ENCODE measurements at regions not wholly inside any gene's neighbourhood (a gene's known extent, or its start where the extent isn't known, plus 50 kb on each side); places are given as distances from the start of the nearest gene placed in this dataset.
"Not testable (repeated sequence)": the region's sequence is repeated elsewhere in the genome, so short reads cannot be mapped to it uniquely, and the experiment has no call there.

DNA sequence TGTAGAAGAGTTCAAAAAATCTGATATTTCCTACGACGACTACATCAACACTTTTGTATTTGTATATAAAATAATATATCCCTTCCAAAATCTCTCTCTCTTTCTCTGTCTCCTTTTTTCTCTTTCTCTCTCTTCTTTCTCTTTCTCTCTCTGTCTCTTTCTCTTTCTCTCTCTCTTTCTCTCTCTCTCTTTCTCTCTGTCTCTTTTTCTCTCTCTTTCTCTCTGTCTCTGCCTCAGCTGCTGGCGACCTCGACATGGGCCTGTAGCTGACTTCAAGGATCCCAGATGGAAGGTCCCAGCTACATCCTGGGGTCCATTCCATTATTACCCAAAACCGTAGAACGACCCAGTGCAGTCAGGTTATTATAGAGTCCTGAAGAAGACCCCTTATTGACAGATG, 90.0 kb downstream of the CD24 start:
- DNase-seq = no peak

DNA sequence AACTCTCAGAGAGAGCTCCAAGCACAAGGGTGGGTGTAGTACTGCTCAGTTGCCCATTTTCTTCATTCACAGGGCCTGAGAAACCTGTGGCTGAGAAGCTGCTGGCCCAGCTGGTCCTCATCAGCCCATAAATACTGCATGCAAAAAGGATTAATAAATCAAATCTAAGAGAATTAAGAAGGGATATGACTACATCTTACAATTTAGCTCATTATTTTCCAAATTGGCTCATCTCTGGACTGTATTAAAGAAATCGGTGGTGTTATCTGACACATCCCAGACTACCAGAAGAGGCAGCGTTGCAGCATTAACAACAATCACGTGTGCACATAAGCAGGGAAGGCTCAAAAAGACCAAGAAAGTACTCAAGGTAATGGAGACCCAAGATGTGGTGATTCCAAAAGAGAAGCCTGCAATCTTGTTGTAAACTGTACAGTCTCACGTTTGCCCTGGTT, 90.7 kb downstream of the CD24 start:
- DNase-seq = peak in 1 of 2 donors; percentile 37

DNA sequence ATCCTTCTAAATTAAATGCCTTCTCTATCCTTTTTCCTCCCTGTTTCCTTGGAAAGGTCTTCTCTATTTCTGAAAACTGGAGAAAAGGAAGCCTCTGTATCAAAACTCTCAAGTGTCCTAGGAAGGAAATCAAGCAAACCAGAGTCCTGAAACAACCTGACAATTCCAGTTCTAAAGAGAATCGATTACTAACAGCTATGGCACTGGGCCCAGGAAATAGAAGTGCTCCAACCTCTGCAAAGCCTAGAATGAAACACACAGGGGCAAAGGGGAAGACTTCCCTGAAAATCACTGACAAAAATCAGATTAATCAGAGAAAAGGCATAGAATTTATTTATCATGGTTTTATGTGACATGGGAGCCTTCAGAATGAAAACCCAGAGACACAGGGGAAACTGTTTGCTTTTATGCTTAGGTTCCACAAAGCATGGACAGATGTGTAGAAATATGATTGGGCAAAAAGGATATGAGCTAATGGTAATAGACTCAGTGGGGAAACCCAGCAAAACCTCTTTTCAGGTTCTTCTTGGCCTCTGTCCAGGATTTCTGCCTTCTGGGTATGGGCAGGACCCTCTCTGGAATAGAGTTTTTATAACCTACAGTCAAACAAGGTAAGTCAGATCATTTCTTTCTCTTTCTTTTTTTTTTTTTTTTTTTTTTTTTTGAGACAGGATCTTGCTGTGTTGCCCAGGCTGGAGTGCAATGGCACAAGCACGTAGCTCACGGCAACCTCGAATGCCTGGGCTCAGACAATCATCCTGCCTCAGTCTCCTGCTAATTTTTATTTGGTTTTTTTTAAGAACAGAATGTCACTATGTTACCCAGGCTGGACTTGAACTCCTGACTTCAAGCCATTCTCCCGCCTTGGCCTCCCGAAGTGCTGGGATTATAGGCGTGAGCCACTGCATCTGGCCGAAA, 91.7 kb downstream of the CD24 start:
- DNase-seq = no peak

DNA sequence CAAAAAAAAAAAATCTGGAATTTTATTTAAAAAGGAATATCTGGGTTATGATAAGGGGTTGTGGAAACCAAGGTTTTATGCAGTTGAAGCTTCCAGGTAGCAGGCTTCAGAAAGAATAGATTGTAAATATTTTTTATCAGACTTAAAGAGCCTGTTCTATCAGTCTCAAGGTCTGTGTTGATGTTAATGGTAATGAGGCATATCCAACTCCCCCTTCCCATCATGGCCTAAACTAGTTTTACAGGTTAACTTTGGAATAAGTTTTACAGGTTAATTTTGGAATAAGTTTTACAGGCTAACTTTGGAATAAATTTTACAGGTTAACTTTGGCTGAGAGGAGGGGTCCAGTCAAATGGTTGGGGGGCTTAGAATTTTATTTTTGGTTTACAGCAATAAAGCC, 92.4 kb downstream of the CD24 start:
- no peak for DNase-seq

DNA sequence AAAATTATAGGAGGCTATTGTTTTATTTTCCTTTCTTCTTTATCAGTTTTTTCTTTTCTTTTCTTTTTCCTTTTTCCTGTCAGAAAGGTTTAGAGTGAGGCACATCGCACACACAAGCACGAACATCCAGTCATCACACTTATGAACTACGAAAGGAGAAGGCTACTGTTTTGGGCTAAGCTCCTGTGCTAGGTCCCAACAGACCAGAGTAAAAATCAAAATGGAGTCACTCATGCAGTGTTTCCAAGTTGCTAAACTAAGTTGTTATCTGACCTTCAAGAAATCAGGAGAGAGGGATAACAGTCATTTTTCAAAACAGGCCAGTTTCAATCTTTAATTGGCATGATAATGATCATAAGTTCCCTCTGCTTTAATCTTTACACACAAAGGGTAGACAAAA, 93.6 kb downstream of the CD24 start:
- no peak for DNase-seq

DNA sequence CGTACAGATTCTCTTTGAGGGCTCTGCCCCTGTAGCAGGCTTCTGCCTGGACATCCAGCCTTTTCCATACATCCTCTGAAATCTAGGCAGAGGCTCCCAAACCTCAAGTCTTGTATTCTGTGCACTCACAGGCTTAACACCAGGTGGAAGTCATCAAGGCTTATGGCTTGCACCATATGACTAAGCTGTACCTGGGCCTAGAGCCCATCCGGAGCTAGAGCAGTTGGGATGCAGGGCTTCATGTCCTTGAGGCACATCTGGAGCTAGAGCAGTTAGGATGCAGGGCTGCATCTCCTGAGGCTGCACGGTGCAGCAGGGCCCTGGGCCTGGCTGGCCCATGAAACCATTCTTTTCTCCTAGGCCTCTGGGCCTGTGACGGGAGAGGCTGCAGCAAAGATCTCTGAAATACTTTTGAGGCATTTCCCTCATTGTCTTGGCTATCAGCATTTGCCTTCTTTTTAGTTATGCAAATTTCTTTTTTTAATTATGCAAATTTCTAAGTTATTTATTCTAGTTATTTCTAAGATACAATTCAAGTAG, 98.7 kb downstream of the CD24 start:
- no peak for DNase-seq

DNA sequence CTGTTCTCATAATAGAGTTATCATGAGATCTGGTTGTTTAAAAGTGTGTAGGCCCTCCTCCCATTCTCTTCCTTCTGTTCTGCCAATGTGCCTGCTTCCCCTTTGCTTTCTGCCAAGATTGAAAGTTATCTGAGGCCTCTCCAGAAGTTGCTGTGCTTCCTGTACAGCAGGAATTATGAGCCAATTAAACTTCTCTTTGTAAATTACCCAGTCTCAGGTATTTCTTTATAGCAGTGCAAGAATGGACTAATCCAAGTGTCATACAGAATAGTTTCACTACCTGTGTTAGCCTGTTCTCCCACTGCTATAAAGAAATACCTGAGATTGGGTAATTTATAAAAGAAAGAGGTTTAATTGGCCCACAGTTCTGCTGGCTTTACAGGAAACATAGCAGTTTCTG, 100.0 kb downstream of the CD24 start:
- DNase-seq = no peak

DNA sequence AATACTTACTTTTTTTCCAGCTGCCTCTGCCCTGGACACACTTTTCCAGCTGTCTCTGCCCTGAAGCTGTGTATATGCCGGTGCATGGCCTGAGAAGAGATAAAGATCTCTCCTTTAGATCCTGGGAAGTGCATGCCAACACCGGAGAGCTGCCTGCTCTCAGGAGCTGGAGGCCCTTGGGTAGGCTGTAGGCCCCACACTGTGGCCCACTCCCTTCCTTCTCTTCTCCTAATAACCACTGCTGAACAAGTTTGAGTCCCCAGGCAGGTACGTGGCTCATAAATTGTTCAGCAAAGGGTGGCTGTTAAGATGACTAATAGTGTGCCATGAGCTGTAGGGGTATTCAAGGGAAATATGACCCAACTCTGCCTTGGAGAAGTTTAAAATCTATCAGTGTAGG, 102.5 kb downstream of the CD24 start:
- no peak for DNase-seq

DNA sequence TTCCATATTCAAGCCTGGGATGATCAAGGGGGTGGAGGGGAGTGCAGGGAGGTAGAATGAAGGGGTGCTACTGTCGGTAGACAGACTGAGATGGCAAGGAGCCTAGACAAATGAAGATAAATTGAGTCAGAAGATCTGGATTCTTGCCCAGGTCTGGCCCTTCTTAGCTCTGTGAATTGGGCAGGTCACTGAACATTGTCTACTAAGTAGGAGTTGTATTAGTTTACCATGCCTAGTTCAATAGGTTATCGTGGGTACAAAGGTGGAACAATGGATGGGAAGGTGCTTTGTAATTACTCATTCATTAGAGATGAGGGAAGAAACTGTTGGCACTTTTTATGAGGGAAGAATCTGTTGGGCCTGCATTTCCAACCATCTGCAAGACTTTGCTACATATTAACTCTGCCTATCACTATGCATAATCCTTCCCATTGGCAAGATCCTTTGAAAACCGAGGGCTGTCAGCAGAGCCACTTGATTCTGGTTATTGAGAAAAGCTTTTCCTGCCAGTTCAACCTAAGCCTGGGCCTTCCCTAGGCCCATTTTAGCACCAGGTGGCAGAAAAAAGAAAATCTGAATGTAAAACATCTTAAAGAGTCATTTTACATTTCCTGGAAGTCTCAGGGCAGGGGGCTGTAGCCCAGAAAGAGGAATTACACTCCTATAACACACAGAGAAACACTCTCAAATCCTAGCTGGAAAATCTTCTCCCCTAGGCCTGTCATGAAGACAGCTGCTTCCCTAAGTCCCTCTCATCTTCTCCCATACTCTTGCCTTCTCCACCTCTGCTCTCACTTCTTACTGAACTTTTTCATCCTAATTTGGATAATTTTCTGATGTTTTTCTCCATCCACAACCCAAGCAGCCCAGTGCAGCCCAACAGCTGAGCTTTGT, 103.5 kb downstream of the CD24 start:
- no peak for DNase-seq

DNA sequence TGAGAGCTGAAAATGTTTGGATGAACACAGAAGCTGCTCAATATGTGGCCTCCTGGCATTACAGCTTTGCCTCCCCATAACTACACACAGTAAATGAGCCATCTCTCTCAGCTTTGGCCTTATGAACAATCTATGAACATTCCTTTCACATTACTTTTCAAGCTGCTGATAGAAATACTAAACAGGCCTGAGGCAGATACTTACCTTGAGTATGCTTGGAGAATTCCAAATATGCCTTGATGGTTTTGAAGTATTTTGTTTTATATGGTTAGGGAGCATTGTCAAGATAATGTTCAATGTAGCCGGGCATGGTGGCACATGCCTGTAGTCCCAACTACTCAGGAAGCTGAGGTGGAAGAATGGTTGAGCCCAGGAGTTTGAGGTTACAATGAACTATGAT, 104.5 kb downstream of the CD24 start:
- DNase-seq = no peak

DNA sequence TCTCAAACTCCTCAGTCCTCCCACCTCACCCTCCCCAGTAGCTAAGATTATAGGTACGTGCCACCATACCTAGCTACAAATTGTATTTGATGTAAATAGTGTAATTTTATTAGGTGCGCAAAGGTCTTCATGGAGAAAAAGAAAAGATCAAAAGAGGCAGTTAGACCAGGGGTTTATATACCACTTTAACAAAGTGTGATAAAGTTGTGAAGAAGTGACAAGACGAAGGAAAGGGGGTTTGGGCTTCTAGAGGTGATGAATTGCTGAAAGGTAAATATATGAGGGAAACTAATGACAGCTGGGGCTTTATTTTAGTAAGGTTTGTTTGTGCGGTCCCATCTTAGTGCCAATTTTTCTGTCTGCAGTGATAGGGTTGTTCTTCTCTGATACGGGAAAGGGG, 105.3 kb downstream of the CD24 start:
- no peak for DNase-seq

DNA sequence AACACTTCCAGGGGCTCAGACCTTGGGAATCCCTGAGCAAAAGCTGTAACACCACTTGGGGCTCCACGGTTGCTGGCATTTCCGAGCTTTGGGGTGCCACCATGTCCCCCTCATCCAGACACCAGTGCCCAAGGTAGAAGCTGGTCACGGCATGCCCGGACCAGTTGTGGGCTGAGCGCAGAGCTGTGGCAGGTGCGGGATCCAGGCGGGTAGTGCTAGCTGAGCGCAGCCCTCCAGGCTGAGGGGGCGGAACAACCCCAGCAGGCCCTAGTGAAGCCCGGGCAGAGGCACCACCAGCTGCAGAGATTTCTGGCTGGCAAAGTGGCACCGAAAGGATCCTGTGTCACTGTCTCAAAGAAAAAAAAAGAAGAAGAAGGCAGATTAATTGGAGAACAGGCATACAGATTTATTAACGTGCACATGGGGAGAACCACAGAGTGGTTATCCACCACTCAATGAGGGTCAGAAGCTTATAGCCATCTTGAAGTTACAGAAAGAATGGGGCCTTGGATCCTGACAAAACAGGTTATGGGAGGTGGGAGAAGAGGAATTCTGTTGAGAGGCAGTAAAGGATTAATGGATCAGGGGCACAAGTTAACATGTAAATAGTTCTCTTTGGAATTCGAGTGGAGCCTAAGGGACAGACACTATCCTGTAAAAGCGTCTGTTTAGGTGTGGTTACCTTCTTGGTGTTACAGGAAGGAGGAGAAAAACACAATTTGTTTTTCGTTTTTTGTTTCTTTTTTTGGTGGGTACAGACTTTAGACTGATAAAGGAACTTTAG, 107.5 kb downstream of the CD24 start:
- DNase-seq = no peak

DNA sequence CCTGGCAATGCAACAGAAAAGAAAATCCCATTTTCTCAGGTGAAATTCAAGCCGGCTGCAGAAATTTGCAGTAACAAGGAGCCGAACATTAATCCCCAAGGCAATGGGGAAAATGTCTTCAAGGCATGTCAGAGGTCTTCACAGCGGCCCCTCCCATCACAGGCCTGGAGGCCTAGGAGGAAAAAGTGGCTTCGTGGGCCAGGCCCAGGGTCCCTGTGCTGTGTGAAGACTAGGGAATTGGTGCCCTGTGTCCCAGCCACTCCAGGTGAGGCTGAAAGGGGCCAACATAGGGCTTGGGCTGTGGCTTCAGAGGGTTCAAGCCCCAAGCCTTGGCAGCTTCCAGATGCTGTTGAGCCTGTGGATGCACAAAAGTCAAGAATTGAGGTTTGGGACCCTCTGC, 111.7 kb downstream of the CD24 start:
- no peak for DNase-seq

DNA sequence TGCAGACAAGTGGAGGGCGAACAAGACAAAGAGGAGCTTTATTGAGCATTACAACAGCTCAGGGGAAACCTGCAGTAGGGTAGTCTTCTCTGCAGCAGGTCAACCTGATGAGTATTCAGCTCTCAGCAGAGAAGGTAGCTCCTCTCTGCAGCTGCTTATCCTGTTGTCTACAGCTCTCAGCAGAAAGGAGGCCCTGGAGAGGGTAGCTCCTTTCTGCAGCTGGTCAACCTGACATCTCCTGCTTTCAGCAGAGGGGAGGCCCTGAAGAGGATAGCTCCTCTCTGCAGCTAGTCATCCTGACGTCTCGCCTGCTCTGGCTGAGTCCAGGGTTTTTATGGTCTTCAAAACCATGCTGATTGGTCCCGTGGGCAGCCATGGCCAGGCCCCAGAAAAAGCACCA, 113.6 kb downstream of the CD24 start:
- DNase-seq = no peak

DNA sequence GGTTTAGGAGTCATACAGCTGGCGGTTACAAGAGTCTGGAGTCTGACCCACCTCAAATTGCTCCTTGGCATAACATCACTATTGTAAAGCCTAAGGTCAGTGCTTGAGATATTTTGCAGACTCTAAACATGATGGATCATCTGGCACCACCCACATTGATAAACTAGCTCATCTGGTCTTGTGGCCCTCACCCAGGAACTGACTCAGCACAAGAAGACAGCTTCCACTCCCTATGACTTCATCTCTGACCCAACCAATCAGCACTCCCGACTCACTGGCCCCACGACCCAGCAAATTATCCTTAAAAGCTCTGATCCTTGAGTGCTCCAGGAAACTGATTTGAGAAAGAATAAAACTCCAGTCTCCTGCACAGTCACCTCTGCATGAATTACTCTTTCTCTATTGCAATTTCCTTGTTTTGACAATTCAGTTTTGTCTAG, 115.9 kb downstream of the CD24 start:
- no peak for DNase-seq

DNA sequence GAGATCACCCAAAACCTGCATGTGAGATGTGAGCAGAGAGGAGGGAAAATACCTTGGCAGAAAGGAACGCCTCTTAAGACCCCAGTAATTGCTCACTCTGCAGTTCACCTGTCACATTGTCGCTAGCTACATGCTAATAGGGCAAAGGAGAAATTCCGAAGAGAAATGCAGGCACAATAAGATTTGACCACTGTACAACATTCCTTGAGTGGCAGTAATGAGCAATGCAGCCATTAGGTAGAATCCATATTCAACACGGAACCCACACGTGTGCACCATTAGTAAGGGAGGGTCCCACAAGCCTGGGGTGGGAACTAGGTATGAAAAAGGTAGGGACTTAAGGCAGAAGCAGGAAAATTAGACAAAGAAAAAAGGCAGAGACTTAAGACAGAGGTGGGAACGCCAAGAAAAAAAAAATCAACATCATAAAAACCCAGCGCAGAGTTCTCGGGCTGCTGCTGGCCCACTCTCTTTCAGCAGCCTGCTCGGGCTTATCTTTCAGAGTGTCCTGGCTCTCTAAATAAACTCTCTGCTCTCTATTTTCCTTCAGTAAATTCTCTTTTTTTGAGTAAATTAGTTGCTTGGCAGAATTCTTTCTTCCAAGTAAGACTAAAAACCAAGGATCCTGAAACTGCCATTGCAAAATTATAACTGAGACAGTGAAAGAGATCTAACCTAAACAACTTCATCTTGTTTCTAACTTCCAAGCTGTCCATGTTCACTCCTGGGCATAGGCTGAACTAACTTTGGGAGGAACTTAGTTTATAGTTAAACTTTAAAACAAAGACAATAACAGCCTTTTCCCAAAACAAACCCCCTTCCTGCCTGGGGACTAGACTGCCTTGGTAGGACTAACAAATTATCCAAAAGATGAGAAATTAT, 116.5 kb downstream of the CD24 start:
- DNase-seq = no peak

DNA sequence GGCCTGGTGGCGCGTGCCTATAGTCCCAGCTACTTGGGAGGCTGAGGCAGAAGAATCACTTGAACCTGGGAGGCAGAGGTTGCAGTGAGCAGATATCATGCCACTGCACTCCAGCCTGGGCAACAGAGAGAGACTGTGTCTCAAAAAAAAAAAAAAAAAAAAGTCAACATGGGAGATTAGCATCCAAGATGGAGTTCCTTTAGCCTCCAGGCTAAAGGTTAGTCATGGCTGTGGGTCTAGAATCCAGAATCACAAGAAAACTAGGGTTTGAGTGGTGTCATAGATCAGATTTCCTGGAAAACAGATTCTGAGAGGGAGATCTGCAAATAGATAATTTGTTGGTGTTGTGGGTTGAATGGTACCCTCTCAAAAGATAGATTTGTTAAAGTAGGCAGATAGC, 117.2 kb downstream of the CD24 start:
- DNase-seq = not testable (repeated sequence)

DNA sequence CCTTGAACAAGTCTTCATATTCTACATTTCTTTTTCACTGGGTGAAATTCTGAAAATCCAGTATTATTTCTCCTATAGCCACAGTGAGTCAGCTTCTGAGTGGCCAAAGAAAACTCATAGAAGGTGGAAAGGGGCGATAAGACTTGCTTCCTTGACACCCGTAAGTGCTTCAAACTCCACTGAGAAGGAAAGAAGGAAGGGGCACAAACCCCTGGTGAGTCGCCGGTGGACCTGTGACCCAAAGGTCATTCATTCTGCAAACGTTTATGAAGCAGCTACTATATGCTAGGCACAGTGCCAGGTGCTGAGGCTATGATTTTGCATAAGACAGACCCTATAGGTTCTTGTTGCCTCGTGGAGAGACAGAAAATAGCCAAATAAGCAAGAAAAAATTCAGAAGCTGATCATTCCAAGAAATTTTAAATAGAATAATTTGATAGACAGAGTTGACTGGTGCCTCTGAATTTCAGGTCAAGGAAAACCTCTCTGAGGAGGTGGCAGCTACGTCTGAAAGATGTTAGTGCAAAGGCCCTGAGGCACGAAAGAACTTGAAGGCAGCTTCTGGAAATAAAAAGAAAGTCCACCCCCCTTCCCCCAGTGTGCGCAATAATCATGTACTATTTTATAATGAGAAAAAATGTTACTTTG, 118.2 kb downstream of the CD24 start:
- no peak for DNase-seq

DNA sequence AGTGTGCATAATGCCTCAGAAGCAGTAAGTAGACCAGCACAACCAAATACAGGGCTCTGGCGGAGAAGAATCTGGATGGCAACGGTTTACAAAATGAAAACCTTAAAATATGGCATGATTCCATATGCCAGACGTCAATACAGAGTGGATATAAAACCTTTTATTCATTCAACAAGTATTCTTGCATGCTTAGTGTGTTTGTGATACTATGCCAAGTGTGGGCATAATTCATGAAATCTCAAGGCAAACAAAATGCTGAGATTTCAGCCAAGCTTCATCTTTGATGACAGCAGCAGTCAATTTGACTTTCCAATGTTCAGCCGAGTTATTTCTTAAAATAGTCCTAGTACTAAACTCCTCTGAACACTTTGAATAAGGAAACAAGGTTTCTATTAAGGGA, 119.4 kb downstream of the CD24 start:
- no peak for DNase-seq

DNA sequence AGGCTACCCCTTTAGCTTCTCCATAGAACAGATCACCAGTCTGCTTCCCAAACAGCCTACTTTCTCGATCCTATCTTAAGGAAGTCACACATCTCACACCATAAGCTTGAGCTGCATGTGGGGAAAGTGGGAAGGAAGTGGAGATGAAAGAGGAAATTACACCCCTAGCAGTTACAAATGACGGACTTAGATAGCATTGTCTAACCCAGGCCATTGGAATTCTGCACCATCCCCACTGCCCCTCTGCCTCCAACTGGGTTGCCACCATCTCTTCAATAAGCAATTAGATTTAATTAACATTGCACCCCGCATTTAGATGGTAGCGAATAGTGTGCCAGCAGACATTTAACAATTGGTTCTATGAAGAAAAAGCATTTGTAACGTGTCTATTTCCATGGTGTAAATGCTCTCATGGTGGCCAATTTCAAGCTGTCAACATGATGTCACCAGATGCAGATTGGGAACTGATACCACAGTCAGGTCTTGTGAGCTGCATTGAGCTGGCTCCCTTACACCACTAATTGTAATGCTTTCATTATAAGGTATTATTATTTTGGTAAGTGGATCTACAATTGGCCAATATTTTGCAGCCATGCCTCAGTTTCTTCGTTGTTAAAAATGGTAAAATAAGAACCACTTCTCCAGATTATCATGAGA, 124.7 kb downstream of the CD24 start:
- no peak for DNase-seq

All from right lung (tissue), 2 donors.